Naive thymus-derived CD8-positive, alpha-beta T cell (primary cell): ENCODE measurements at regions not wholly inside any gene's neighbourhood (a gene's known extent, or its start where the extent isn't known, plus 50 kb on each side); places are given as distances from the start of the nearest gene placed in this dataset.
A peak's percentile ranks its signal among the peaks of the same experiment; 100 is the strongest.

ENCODE experiments used
- ATAC-seq, 2 donors: fragments of 150-1000 bp; cut with Tn5 transposase in 1 of 2; sonication (Bioruptor Pico), chemical (Tn5 transposase) in 1 of 2; 1 replicate in 1 of 2; 2 replicates in 1 of 2; pipeline ENCODE4 v1.10.0; 2021; ENCODE audit warnings: mild to moderate bottlenecking in 2 of 2, moderate library complexity in 2 of 2
- POLR2A ChIA-PET: fragments of 350-600 bp; sonication (Branson Sonifier 250); formaldehyde crosslinking; loops from one replicate; lab custom pipeline; 2021; ENCODE audit warnings: antibody characterized with exemption; lab: Charles Lee
- DNase-seq, 10 donors: peaks; one replicate each; pipeline versions ENCODE4 v3.0.0 to v3.0.0-alpha.2; 2020 to 2022
- H3K27ac Mint-ChIP-seq, 10 donors: one replicate each; pipeline ENCODE4 v1.8.0; 2020 to 2022; ENCODE audit warnings: mild to moderate bottlenecking in 10 of 10, mixed read lengths in 10 of 10, moderate library complexity in 4 of 10, inconsistent platforms in 1 of 10
- H3K27me3 Mint-ChIP-seq, 5 donors: one replicate each; pipeline ENCODE4 v1.8.0; 2021 to 2022; ENCODE audit warnings: mixed read lengths in 5 of 5
- H3K36me3 Mint-ChIP-seq, 3 donors: one replicate each; pipeline ENCODE4 v1.8.0; 2020 to 2022; ENCODE audit warnings: mixed read lengths in 3 of 3, mild to moderate bottlenecking in 2 of 3, inconsistent platforms in 1 of 3
- H3K4me1 Mint-ChIP-seq, 4 donors: one replicate each; pipeline ENCODE4 v1.8.0; 2021 to 2022; ENCODE audit warnings: mixed read lengths in 4 of 4
- H3K4me3 Mint-ChIP-seq, 10 donors: one replicate each; pipeline ENCODE4 v1.8.0; 2020 to 2022; ENCODE audit warnings: mild to moderate bottlenecking in 10 of 10, mixed read lengths in 10 of 10, moderate library complexity in 6 of 10, inconsistent platforms in 1 of 10
- H3K9me3 Mint-ChIP-seq, 9 donors: one replicate each; pipeline ENCODE4 v1.8.0; 2020 to 2022; ENCODE audit warnings: mixed read lengths in 9 of 9, mild to moderate bottlenecking in 3 of 9, inconsistent platforms in 1 of 9, moderate library complexity in 1 of 9

DNA sequence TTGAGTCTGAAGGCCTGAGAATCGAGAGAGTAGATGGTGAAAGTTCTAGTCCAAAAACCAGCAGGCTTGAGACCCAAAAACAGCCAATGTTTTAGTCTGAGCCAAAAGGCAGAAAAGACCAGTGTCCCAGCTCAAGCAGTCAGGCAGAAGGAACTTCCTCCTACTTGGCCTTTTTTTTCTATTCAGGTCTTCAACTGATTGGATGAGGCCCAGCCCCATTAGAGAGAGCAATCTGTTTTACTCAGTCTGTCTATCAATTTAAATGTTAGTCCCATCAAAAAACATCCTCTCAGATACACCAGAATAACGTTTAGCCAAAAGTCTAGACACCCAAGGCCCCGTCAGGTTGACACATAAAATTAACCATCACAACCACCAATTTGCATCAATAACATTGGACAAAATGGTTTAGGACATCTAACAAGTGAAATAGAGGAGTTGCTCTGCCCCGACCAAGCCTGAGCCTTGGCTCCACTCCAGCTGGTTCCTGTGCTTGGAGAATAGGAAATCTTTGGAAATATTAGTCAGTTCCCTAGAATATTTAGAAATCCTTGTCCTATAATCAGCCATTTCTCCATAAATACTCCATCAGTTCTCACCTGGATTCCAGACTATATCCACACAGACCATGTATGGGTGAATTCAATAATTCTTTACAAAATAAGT is 51.4 kb upstream of the LIPC start:
- POLR2A ChIA-PET: interaction anchor here (0.6 to 0.7 kb wide), 2 partner anchors 44 to 197 kb away, joined by 3 to 4 read pairs; no protein-coding TSS in a partner anchor
- H3K27me3 Mint-ChIP-seq: peaks cover 0 to 1% (median 0%) of the 10 kb centered on the region in 5 donors
- no peak overlapping the region for H3K4me3 Mint-ChIP-seq
- peaks cover 0 to 7% (median 0%) of the 10 kb centered on the region in 3 donors for H3K36me3 Mint-ChIP-seq
- no peak for DNase-seq
- H3K9me3 Mint-ChIP-seq: peaks cover 0 to 9% (median 2%) of the 10 kb centered on the region in 9 donors
- peak overlapping the region in 1 of 10 donors; percentile 35 for H3K27ac Mint-ChIP-seq
- peaks cover 0 to 7% (median 0%) of the 10 kb centered on the region in 4 donors for H3K4me1 Mint-ChIP-seq
- ATAC-seq: no peak

DNA sequence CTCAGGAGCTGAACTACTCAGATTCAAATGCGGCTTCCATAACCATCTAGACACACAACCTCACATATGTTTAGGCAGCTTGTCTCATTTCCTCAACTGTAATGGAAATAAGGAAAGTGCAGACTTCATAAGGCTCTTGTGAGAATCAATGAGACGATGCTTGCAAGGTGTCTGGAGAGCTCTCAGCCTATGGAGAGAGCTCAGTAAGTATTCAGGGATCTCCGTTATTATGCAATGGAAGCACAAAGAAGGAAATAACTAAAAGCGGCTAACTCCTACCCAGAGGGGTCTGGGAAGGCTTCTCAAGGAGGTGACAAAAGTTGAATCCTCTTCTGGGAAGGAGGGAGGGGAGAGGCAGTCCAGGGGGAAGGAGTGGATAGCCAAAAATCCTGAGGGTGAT is 50.1 kb upstream of the LIPC start:
- DNase-seq: no peak
- Mint-ChIP-seq H3K4me1 (peaks cover 0 to 5% (median 0%) of the 10 kb centered on the region in 4 donors), H3K27me3 (peaks cover 0 to 1% (median 0%) of the 10 kb centered on the region in 5 donors), H3K27ac (peak overlapping the region in 1 of 10 donors; percentile 21), H3K36me3 (peaks cover 0 to 7% (median 0%) of the 10 kb centered on the region in 3 donors), H3K4me3 (no peak overlapping the region), H3K9me3 (peaks cover 0 to 8% (median 2%) of the 10 kb centered on the region in 9 donors)
- POLR2A ChIA-PET: no interaction called here
- ATAC-seq: no peak
